GM06990 (cell line): ENCODE measurements at regions not wholly inside any gene's neighbourhood (a gene's known extent, or its start where the extent isn't known, plus 50 kb on each side); places are given as distances from the start of the nearest gene placed in this dataset.

Experiments used
- DNase-seq: peaks from one replicate; pipeline ENCODE4 v3.0.0-alpha.2; 2011; ENCODE audit not compliant: insufficient read length; ENCODE audit errors: extremely low read depth
- H3K27me3 ChIP-seq: replicated peaks from 2 replicates; pipeline ENCODE4 v1.6.0; 2011; ENCODE audit warnings: low read length; ENCODE audit not compliant: control insufficient read depth, insufficient read depth
- H3K36me3 ChIP-seq: 2 replicates; pipeline ENCODE4 v1.5.1; 2011; ENCODE audit warnings: low read length; ENCODE audit not compliant: control insufficient read depth, insufficient read depth
- H3K4me3 ChIP-seq: replicated peaks from 2 replicates; pipeline ENCODE4 v1.5.1; 2011; ENCODE audit warnings: low read depth, mild to moderate bottlenecking, control low read depth, low read length
- TF ChIP-seq, protein P1 (sequence below): IDR thresholded peaks from 2 replicates; pipeline ENCODE4 v1.5.1; 2011; ENCODE audit warnings: low read length, control low read depth, mild to moderate bottlenecking, inconsistent platforms; ENCODE audit not compliant: insufficient read depth, poor library complexity, severe bottlenecking

DNA sequence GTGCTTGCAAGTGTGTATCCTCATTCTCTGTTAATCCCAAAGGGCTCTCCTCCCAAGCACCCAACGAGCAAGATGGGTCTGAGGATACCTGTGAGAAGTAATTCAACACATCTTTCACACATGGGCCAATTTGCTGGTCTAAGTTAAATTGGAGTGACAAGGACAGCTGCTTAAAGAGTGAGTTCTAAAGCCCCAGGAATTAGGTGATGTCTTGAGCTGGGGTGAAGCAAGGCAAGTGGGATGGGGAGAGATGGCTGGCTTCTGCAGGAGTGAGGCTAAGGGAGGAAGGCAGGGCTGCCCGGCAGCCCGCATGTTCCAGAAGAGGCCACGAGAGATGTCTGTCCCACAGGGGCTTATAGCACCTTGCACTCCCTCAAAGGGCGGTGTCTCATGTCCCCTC lies 288.5 kb downstream of the CDH26 start:
- TF ChIP-seq, protein P1, sequence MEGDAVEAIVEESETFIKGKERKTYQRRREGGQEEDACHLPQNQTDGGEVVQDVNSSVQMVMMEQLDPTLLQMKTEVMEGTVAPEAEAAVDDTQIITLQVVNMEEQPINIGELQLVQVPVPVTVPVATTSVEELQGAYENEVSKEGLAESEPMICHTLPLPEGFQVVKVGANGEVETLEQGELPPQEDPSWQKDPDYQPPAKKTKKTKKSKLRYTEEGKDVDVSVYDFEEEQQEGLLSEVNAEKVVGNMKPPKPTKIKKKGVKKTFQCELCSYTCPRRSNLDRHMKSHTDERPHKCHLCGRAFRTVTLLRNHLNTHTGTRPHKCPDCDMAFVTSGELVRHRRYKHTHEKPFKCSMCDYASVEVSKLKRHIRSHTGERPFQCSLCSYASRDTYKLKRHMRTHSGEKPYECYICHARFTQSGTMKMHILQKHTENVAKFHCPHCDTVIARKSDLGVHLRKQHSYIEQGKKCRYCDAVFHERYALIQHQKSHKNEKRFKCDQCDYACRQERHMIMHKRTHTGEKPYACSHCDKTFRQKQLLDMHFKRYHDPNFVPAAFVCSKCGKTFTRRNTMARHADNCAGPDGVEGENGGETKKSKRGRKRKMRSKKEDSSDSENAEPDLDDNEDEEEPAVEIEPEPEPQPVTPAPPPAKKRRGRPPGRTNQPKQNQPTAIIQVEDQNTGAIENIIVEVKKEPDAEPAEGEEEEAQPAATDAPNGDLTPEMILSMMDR: no peak
- H3K36me3 ChIP-seq: no peaks in the 10 kb centered on the region
- no peak overlapping the region for H3K4me3 ChIP-seq
- no peaks in the 10 kb centered on the region for H3K27me3 ChIP-seq
- no peak for DNase-seq

DNA sequence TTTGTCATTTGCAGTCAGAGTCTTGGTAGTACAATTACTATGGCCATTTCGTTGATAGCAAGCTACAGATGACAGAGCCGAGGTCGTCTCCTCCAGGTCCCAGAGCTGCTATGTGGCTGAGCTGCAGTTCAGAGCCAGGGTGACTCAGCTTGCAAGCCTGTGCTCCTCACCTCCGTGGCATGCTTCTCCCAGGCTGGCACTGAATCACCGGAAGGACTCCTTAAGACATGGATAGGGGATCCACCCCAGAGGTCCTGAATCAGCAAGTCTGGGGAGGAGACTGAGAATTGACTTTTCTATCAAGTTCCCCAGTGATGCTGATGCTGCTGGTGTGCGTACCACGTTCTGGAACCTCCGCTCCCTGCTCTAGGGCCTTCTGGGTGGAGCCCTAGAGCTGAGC lies 291.2 kb downstream of the CDH26 start:
- H3K4me3 ChIP-seq: no peak overlapping the region
- no peak for DNase-seq
- TF ChIP-seq, protein P1: no peak
- no peaks in the 10 kb centered on the region for H3K36me3 ChIP-seq
- no peaks in the 10 kb centered on the region for H3K27me3 ChIP-seq

DNA sequence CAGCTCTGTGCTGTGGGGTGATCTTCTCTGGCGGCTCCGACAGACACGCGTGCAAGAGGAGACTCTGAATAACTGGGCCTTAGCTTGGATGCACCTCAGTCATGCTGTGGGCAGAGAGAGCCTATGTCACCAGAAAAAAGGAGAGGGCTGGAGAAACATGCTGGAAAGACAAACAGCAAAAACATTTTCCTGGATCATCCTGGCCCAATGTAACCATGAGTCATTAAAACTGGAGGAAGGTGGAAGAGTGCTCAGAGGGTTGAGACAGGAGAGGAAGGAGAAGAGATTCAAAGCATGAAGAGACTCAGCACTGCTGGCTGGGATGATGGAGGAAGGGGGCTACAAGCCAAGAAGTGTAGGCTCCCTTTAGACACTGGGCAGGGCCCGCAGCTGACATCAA lies 292.0 kb downstream of the CDH26 start:
- H3K36me3 ChIP-seq: no peaks in the 10 kb centered on the region
- no peak overlapping the region for H3K4me3 ChIP-seq
- TF ChIP-seq, protein P1: no peak
- no peak for DNase-seq
- no peaks in the 10 kb centered on the region for H3K27me3 ChIP-seq

DNA sequence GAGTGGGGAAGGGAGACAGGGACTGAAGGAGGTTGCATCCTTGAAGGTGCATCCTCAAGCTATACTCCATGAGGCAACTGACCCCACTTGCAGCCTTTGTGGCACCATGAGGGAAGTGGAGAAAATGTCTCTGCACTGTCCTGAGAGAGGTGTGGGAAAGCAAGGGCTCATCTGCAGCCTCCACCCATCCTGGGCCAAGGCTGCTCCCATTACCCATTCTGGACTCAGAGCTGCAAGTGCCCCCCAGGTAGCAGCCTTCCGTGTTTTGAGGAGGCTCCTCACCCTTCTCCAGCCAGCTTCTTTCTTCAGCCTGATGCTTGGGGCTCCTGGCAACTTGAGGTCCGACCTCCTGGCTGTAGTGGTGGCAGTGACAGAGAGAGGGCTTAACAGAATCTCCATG lies 294.6 kb downstream of the CDH26 start:
- TF ChIP-seq, protein P1: no peak
- no peak overlapping the region for H3K4me3 ChIP-seq
- no peaks in the 10 kb centered on the region for H3K27me3 ChIP-seq
- no peaks in the 10 kb centered on the region for H3K36me3 ChIP-seq
- no peak for DNase-seq

DNA sequence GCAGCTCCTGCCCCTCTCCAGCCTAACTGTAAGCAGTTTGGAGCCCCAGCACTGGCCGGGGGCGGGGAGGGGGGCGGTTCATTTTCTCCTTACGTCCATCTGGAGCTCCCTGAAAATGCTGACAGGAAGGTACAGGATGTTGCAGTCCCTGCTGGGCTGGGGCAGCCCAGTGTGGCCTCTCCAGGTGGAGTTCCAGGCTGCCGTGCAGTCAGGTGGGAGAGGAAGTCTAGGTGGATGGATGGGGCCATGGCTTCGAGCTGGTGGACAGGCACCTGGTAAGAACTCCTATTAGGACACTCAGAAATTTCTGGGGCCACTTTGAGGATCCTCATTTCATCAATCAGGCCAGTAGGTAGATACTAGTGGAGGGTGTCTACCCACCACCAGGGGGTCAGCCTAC lies 295.2 kb downstream of the CDH26 start:
- TF ChIP-seq, protein P1: no peak
- Histone ChIP-seq H3K27me3 (no peaks in the 10 kb centered on the region), H3K4me3 (no peak overlapping the region), H3K36me3 (no peaks in the 10 kb centered on the region)
- no peak for DNase-seq

DNA sequence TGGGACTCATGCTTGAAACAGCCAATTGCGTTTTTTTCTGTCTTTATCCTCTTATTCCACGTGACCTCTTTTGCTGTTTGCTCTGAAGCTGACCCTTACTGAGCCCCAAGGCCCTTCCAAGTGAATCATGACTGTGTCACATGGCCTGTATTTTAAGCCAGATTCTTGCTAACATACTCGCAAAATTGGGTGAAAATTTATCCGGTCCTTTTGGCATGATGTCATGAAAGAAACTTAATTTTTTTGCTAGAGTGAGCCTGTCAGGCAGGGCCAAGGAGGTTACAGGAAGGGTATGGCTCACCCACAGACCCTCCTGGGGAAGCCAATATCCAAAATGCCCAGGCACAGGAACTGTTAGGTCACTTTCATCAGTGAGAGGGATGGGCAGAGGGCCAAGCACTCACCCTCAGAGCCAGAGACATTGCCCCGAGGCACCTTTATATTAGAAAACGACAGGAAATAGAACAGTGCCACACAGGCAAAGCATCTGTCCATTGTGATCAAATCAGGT lies 296.7 kb downstream of the CDH26 start:
- Histone ChIP-seq H3K36me3 (no peaks in the 10 kb centered on the region), H3K4me3 (no peak overlapping the region), H3K27me3 (no peaks in the 10 kb centered on the region)
- DNase-seq: no peak
- TF ChIP-seq, protein P1: no peak
